ENCODE measurements at regions not wholly inside any gene's neighbourhood (a gene's known extent, or its start where the extent isn't known, plus 50 kb on each side); places are given as distances from the start of the nearest gene placed in this dataset.

GRCh38 chr11:116042146-116042545 lies 537.9 kb upstream of the CADM1 start:
- TF ChIP-seq POLR2A (IDR thresholded peaks at IDR 0.05), result no peak
- no peak for TF ChIP-seq POLR2AphosphoS5 (IDR thresholded peaks at IDR 0.05)

Data from gastroesophageal sphincter (tissue), 2 donors.